K562 (cell line): ENCODE measurements at regions not wholly inside any gene's neighbourhood (a gene's known extent, or its start where the extent isn't known, plus 50 kb on each side); places are given as distances from the start of the nearest gene placed in this dataset.

Source experiments
- ATAC-seq: fragments of 200-7000 bp; cut with Tn5 transposase; 3 replicates; pipeline ENCODE4 v1.9.1; 2020; ENCODE audit warnings: moderate library complexity
- BruUV-seq: library from RNA; stranded (reverse); fragments of 400-500 nt; replicated peaks from 2 replicates; lab custom pipeline; 2021; lab: Mats Ljungman, UMichigan
- CTCF ChIA-PET: fragments of 300-600 bp; formaldehyde crosslinking; extraction: SDS; loops from one replicate; lab custom pipeline; 2021; ENCODE audit warnings: low intra/inter-chr PET ratio; lab: Yijun Ruan, JAX
- POLR2A ChIA-PET: fragments of 300-600, 350-650 bp; sonication (Branson Sonifier 250); formaldehyde crosslinking; extraction: SDS; loops from one replicate; lab custom pipeline; 2021; ENCODE audit warnings: antibody characterized with exemption, inconsistent platforms; lab: Yijun Ruan, JAX
- DNase-seq, 4 experiments: peaks; one replicate each; pipeline versions ENCODE4 v3.0.0 to v3.0.0-alpha.2; 2011 to 2018; ENCODE audit warnings: low spot score in 3 of 4, mixed read lengths in 3 of 4; ENCODE audit errors: extremely low read depth in 1 of 4
- FAIRE-seq: peaks from 2 replicates; lab custom pipeline; 2011; peaks lifted over from hg19 to GRCh38; lab: Jason Lieb, UNC
- H2AFZ ChIP-seq: 2 replicates; pipeline ENCODE4 v1.6.0; 2011; ENCODE audit warnings: low read depth, low read length, control low read depth, inconsistent platforms
- H3K27ac ChIP-seq: fragments of 200-600 bp; 3 replicates; pipeline ENCODE4 v1.8.0; 2011; ENCODE audit warnings: low read depth, mild to moderate bottlenecking, control low read depth, inconsistent platforms, low read length, moderate library complexity, mixed read lengths; ENCODE audit errors: extremely low read depth
- H3K27me3 ChIP-seq, 2 experiments: fragments of 300-600 bp in 1 of 2; 2 replicates in 1 of 2; 3 replicates in 1 of 2; pipeline versions ENCODE4 v1.6.0 to v1.8.0; 2011; ENCODE audit warnings: inconsistent platforms in 2 of 2, low read length in 2 of 2, mild to moderate bottlenecking in 1 of 2, mixed read lengths in 1 of 2, moderate library complexity in 1 of 2; ENCODE audit not compliant: control insufficient read depth in 2 of 2, insufficient read depth in 2 of 2
- H3K36me3 ChIP-seq: fragments of 300-600 bp; 3 replicates; pipeline ENCODE4 v1.8.0; 2011; ENCODE audit warnings: mild to moderate bottlenecking, low read length, inconsistent platforms; ENCODE audit not compliant: control insufficient read depth, insufficient read depth
- H3K4me1 ChIP-seq, 2 experiments: fragments of 200-600 bp in 1 of 2; replicated peaks in 1 of 2; 2 replicates in 1 of 2; 3 replicates in 1 of 2; pipeline versions ENCODE4 v1.5.1 to v1.8.0; 2011; ENCODE audit warnings: inconsistent platforms in 2 of 2, low read length in 2 of 2, mild to moderate bottlenecking in 1 of 2, mixed read lengths in 1 of 2, moderate library complexity in 1 of 2; ENCODE audit not compliant: control insufficient read depth in 2 of 2, insufficient read depth in 2 of 2
- H3K4me2 ChIP-seq: 2 replicates; pipeline ENCODE4 v1.6.1; 2011; ENCODE audit warnings: low read length, control low read depth, inconsistent platforms, mixed read lengths; ENCODE audit not compliant: insufficient read depth
- H3K4me3 ChIP-seq: fragments of 200-600 bp; sonication (generic), shearing (Covaris generic); 2 replicates; pipeline ENCODE4 v1.5.1; 2016; ENCODE audit warnings: control low read depth, inconsistent platforms
- H3K79me2 ChIP-seq: fragments of 200-600 bp; 3 replicates; pipeline ENCODE4 v1.8.0; 2011; ENCODE audit warnings: low read length, inconsistent platforms; ENCODE audit not compliant: control insufficient read depth, insufficient read depth
- H3K9ac ChIP-seq, 2 experiments: 2 replicates each; pipeline versions ENCODE4 v1.6.0 to v1.6.1; 2011; ENCODE audit warnings: low read depth in 2 of 2, low read length in 2 of 2, control low read depth in 1 of 2, inconsistent platforms in 1 of 2, mild to moderate bottlenecking in 1 of 2, mixed read lengths in 1 of 2; ENCODE audit not compliant: insufficient read depth in 1 of 2
- H3K9me1 ChIP-seq: one replicate; pipeline ENCODE4 v1.6.0; 2011; ENCODE audit warnings: inconsistent platforms, mild to moderate bottlenecking, low read length, moderate library complexity; ENCODE audit not compliant: control insufficient read depth, insufficient read depth
- H3K9me3 ChIP-seq: replicated peaks from 2 replicates; pipeline ENCODE4 v1.5.1; 2011; ENCODE audit warnings: low read depth, low read length, inconsistent platforms; ENCODE audit not compliant: control insufficient read depth, insufficient read depth
- H4K20me1 ChIP-seq: replicated peaks from 2 replicates; pipeline ENCODE4 v1.6.1; 2011; ENCODE audit warnings: low read length, inconsistent platforms, mixed read lengths; ENCODE audit not compliant: control insufficient read depth, insufficient read depth
- ARID1B ChIP-seq: fragments of 450-650 bp; IDR thresholded peaks from 2 replicates; pipeline ENCODE4 v1.6.1; 2016; ENCODE audit warnings: antibody characterized with exemption, mild to moderate bottlenecking, inconsistent platforms
- CHD1 ChIP-seq: fragments of 200-600 bp; sonication (generic); IDR thresholded peaks from one replicate; pipeline ENCODE4 v1.6.1; 2012; ENCODE audit warnings: mild to moderate bottlenecking, moderate library complexity, low read length, inconsistent platforms
- FOSL1 ChIP-seq: fragments of 200-800 bp; sonication (Bioruptor generic); conservative IDR thresholded peaks from 2 replicates; pipeline ENCODE4 v1.6.1; 2016; ENCODE audit warnings: missing genetic modification characterization, missing compliant biosample characterization
- MYC ChIP-seq, 2 experiments: fragments of 250-450 bp in 1 of 2; sonication (Bioruptor Pico) in 1 of 2; IDR thresholded peaks; 2 replicates each; pipeline versions ENCODE4 v1.5.1 to v1.6.1; 2012 to 2021; ENCODE audit warnings: low read depth in 2 of 2, borderline replicate concordance in 1 of 2, improper control_type of control experiment in 1 of 2, low read length in 1 of 2, mild to moderate bottlenecking in 1 of 2, moderate library complexity in 1 of 2
- NFATC3 ChIP-seq: fragments of 450-650 bp; IDR thresholded peaks from 2 replicates; pipeline ENCODE4 v1.6.1; 2017; ENCODE audit warnings: mild to moderate bottlenecking
- RAD21 ChIP-seq, 2 experiments: fragments of 250-450 bp in 1 of 2; fragments of 450-650 bp in 1 of 2; sonication (Bioruptor Pico) in 1 of 2; formaldehyde crosslinking in 1 of 2; IDR thresholded peaks in 1 of 2; conservative IDR thresholded peaks in 1 of 2; 2 replicates each; pipeline versions ENCODE4 v1.4.0 to v1.8.0; 2020 to 2022; ENCODE audit warnings: mild to moderate bottlenecking in 2 of 2, moderate library complexity in 1 of 2
- RBM15 ChIP-seq: fragments of 200-400 bp; formaldehyde crosslinking; IDR thresholded peaks from 2 replicates; pipeline ENCODE4 v1.6.1; 2018; ENCODE audit warnings: mild to moderate bottlenecking, low read length, moderate library complexity; ENCODE audit not compliant: insufficient read depth
- TEAD2 ChIP-seq: fragments of 450-650 bp; IDR thresholded peaks from 2 replicates; pipeline ENCODE4 v1.6.1; 2016; ENCODE audit warnings: missing genetic modification characterization, control low read depth, missing compliant biosample characterization
- TFAP4 ChIP-seq: sonication (generic); formaldehyde crosslinking; IDR thresholded peaks from 2 replicates; pipeline ENCODE4 v1.8.0; 2022; ENCODE audit warnings: missing genetic modification reagents, mild to moderate bottlenecking, moderate library complexity, borderline replicate concordance
- ZSCAN32 ChIP-seq: fragments of 450-650 bp; formaldehyde crosslinking; IDR thresholded peaks from 2 replicates; pipeline ENCODE4 v1.4.0; 2020; ENCODE audit warnings: mild to moderate bottlenecking, moderate library complexity
- WGBS: fragments of 100-300 bp; shearing (Covaris generic); methylation state at CpG from one replicate; pipeline ENCODE4 v1.1.6; 2016; ENCODE audit warnings: low coverage, mixed read lengths; ENCODE audit not compliant: insufficient coverage; ENCODE audit errors: missing lambda C conversion rate; 5-methylcytosine and 5-hydroxymethylcytosine counted together
- in situ Hi-C: fragments of 300-500 bp; cut with MboI; formaldehyde crosslinking; loops from 4 replicates; pipeline ENCODE4 v1.15.0; 2018; ENCODE audit warnings: inconsistent platforms, mixed read lengths
- intact Hi-C: fragments of 100-400 bp; cut with micrococcal nuclease; formaldehyde crosslinking; loops from 2 replicates; pipeline ENCODE4 v1.14.2; 2022
- TF ChIP-seq, protein P1 (sequence below): sonication (generic); formaldehyde crosslinking; IDR thresholded peaks from 2 replicates; pipeline ENCODE4 v1.8.0; 2022; ENCODE audit warnings: mild to moderate bottlenecking, missing genetic modification reagents
- TF ChIP-seq, protein P2 (sequence below): IDR thresholded peaks from 2 replicates; pipeline ENCODE4 v1.6.1; 2011; ENCODE audit warnings: borderline replicate concordance, low read depth, mild to moderate bottlenecking, moderate library complexity, low read length; ENCODE audit not compliant: insufficient read depth, poor library complexity, severe bottlenecking

DNA sequence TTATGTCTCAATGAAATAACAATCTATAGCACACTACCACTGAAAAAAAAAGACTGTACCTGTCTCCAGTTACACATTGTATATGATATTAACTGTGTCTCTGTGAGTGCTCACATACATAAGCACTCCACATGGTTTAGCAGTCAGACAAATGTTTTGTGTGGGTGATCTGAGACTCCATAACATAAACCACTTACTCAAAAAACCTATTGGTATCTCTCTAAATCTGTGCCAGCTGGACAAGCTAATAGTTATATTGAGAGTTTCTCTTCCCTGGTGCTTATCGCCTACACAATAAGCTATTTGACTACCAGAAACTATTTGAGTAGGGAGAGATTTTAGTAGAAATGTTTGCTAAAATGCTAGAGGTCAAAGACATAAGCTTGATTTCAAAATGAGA, 190.1 kb upstream of the AGR3 start:
- H4K20me1 ChIP-seq, result no peaks in the 10 kb centered on the region
- ChIA-PET CTCF (no interaction called here), POLR2A (no interaction called here)
- H3K79me2 ChIP-seq, result no peaks in the 10 kb centered on the region
- ATAC-seq, result no peak
- intact Hi-C loops, result no loop called here
- H3K9me3 ChIP-seq, result no peaks in the 10 kb centered on the region
- no peak overlapping the region for H2AFZ ChIP-seq
- 25% methylated on average over 1 of the region's 1 CpG for WGBS
- no peak overlapping the region for H3K4me2 ChIP-seq
- in situ Hi-C loops, result no loop called here
- no peaks in the 10 kb centered on the region for H3K9me1 ChIP-seq
- H3K27ac ChIP-seq, result no peak overlapping the region
- no peak overlapping the region for H3K4me3 ChIP-seq
- no peaks in the 10 kb centered on the region for H3K27me3 ChIP-seq
- FAIRE-seq, result no peak
- H3K9ac ChIP-seq, result no peak overlapping the region
- no peaks in the 10 kb centered on the region for H3K4me1 ChIP-seq
- BruUV-seq, result no TSS peak
- H3K36me3 ChIP-seq, result no peaks in the 10 kb centered on the region
- DNase-seq, result no peak
- TF ChIP-seq, protein P1, sequence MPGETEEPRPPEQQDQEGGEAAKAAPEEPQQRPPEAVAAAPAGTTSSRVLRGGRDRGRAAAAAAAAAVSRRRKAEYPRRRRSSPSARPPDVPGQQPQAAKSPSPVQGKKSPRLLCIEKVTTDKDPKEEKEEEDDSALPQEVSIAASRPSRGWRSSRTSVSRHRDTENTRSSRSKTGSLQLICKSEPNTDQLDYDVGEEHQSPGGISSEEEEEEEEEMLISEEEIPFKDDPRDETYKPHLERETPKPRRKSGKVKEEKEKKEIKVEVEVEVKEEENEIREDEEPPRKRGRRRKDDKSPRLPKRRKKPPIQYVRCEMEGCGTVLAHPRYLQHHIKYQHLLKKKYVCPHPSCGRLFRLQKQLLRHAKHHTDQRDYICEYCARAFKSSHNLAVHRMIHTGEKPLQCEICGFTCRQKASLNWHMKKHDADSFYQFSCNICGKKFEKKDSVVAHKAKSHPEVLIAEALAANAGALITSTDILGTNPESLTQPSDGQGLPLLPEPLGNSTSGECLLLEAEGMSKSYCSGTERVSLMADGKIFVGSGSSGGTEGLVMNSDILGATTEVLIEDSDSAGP, result no peak
- TF ChIP-seq TEAD2 (no peak), FOSL1 (tag) (no peak), CHD1 (no peak), RAD21 (CRISPR knock-in tag; conservative IDR thresholded peaks at IDR 0.05 in 1 of 2, IDR thresholded peaks at IDR 0.05 in 1 of 2) (no peak), ZSCAN32 (CRISPR knock-in tag) (no peak), RBM15 (no peak), TFAP4 (CRISPR knock-in tag) (no peak), MYC (IDR thresholded peaks at IDR 0.05; ENCODE audit: low read depth, low read length) (no peak), MYC (CRISPR knock-in tag; IDR thresholded peaks at IDR 0.05; ENCODE audit: borderline replicate concordance, low read depth) (no peak), ARID1B (no peak), NFATC3 (no peak)
- TF ChIP-seq, protein P2, sequence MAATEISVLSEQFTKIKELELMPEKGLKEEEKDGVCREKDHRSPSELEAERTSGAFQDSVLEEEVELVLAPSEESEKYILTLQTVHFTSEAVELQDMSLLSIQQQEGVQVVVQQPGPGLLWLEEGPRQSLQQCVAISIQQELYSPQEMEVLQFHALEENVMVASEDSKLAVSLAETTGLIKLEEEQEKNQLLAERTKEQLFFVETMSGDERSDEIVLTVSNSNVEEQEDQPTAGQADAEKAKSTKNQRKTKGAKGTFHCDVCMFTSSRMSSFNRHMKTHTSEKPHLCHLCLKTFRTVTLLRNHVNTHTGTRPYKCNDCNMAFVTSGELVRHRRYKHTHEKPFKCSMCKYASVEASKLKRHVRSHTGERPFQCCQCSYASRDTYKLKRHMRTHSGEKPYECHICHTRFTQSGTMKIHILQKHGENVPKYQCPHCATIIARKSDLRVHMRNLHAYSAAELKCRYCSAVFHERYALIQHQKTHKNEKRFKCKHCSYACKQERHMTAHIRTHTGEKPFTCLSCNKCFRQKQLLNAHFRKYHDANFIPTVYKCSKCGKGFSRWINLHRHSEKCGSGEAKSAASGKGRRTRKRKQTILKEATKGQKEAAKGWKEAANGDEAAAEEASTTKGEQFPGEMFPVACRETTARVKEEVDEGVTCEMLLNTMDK, result no peak
